Neuronal stem cell (in vitro differentiated cells): ENCODE measurements at regions not wholly inside any gene's neighbourhood (a gene's known extent, or its start where the extent isn't known, plus 50 kb on each side); places are given as distances from the start of the nearest gene placed in this dataset.

Experiments
- DNase-seq: peaks from one replicate; pipeline ENCODE4 v3.0.0-alpha.2; 2013; ENCODE audit warnings: low spot score
- H2AFZ ChIP-seq: one replicate; pipeline ENCODE4 v1.6.1; 2013; ENCODE audit warnings: mild to moderate bottlenecking, low read length, inconsistent platforms
- H2AK5ac ChIP-seq: 2 replicates; pipeline ENCODE4 v1.6.1; 2013; ENCODE audit warnings: low read depth, mild to moderate bottlenecking, inconsistent platforms, low read length, moderate library complexity, mixed read lengths
- H2BK120ac ChIP-seq: 2 replicates; pipeline ENCODE4 v1.6.1; 2013; ENCODE audit warnings: low read depth, mild to moderate bottlenecking, inconsistent platforms, low read length, moderate library complexity, mixed read lengths
- H2BK12ac ChIP-seq: one replicate; pipeline ENCODE4 v1.6.1; 2013; ENCODE audit warnings: low read length, inconsistent platforms
- H2BK15ac ChIP-seq: 2 replicates; pipeline ENCODE4 v1.6.1; 2013; ENCODE audit warnings: mild to moderate bottlenecking, low read length, inconsistent platforms, mixed read lengths
- H2BK5ac ChIP-seq: one replicate; pipeline ENCODE4 v1.6.1; 2013; ENCODE audit warnings: inconsistent platforms, mild to moderate bottlenecking, low read length, moderate library complexity
- H3K14ac ChIP-seq: one replicate; pipeline ENCODE4 v1.6.1; 2013; ENCODE audit warnings: low read length, inconsistent platforms
- H3K18ac ChIP-seq: 2 replicates; pipeline ENCODE4 v1.6.1; 2013; ENCODE audit warnings: low read length, inconsistent platforms
- H3K23ac ChIP-seq: 2 replicates; pipeline ENCODE4 v1.6.1; 2013; ENCODE audit warnings: low read depth, mild to moderate bottlenecking, mixed read lengths, low read length, inconsistent platforms; ENCODE audit not compliant: poor library complexity
- H3K27ac ChIP-seq: replicated peaks from 3 replicates; pipeline ENCODE4 v1.5.1; 2013; ENCODE audit warnings: low read length, inconsistent platforms
- H3K27me3 ChIP-seq, 3 experiments: 2 replicates each; pipeline ENCODE4 v1.6.1; 2013; ENCODE audit warnings: low read length in 3 of 3, mild to moderate bottlenecking in 2 of 3, inconsistent platforms in 1 of 3, low read depth in 1 of 3, mixed read lengths in 1 of 3, moderate library complexity in 1 of 3; ENCODE audit not compliant: control insufficient read depth in 3 of 3, insufficient read depth in 3 of 3
- H3K36me3 ChIP-seq, 2 donors: replicated peaks in 1 of 2; 2 replicates each; pipeline ENCODE4 v1.6.1; 2013; ENCODE audit warnings: low read length in 2 of 2; ENCODE audit not compliant: control insufficient read depth in 2 of 2, insufficient read depth in 2 of 2
- H3K4ac ChIP-seq: 2 replicates; pipeline ENCODE4 v1.6.1; 2013; ENCODE audit warnings: inconsistent platforms, mild to moderate bottlenecking, low read length, moderate library complexity
- H3K4me1 ChIP-seq, 2 donors: 1 replicate in 1 of 2; 2 replicates in 1 of 2; pipeline ENCODE4 v1.6.1; 2013; ENCODE audit warnings: low read length in 2 of 2, low read depth in 1 of 2; ENCODE audit not compliant: control insufficient read depth in 2 of 2, insufficient read depth in 1 of 2
- H3K4me2 ChIP-seq: one replicate; pipeline ENCODE4 v1.6.1; 2013; ENCODE audit warnings: mild to moderate bottlenecking, low read length, inconsistent platforms; ENCODE audit not compliant: insufficient read depth, poor library complexity, severe bottlenecking
- H3K4me3 ChIP-seq, 2 donors: 2 replicates each; pipeline ENCODE4 v1.5.1; 2013; ENCODE audit warnings: low read length in 2 of 2, mild to moderate bottlenecking in 2 of 2, inconsistent platforms in 1 of 2, moderate library complexity in 1 of 2
- H3K79me1 ChIP-seq: one replicate; pipeline ENCODE4 v1.6.1; 2013; ENCODE audit warnings: low read depth, mild to moderate bottlenecking, inconsistent platforms, low read length, moderate library complexity
- H3K9ac ChIP-seq: one replicate; pipeline ENCODE4 v1.6.1; 2013; ENCODE audit warnings: mild to moderate bottlenecking, low read depth, low read length, inconsistent platforms; ENCODE audit not compliant: poor library complexity
- H3K9me3 ChIP-seq, 2 donors: replicated peaks in 1 of 2; 2 replicates each; pipeline versions ENCODE3 to v1.6.1; 2013; ENCODE audit warnings: low read length in 2 of 2, mild to moderate bottlenecking in 2 of 2, inconsistent platforms in 1 of 2, low read depth in 1 of 2, mixed read lengths in 1 of 2, moderate library complexity in 1 of 2; ENCODE audit not compliant: control insufficient read depth in 2 of 2, insufficient read depth in 1 of 2
- H4K8ac ChIP-seq: one replicate; pipeline ENCODE4 v1.6.1; 2013; ENCODE audit warnings: low read depth, mild to moderate bottlenecking, inconsistent platforms, low read length, moderate library complexity
- H4K91ac ChIP-seq: one replicate; pipeline ENCODE4 v1.6.1; 2013; ENCODE audit warnings: low read length, low read depth, mild to moderate bottlenecking, inconsistent platforms; ENCODE audit not compliant: poor library complexity
- WGBS, 2 donors: extraction: QIAGEN DNeasy Blood & Tissue Kit; methylation state at CpG; one replicate each; pipeline ENCODE4 v1.1.7; 2013; ENCODE audit warnings: missing lambda C conversion rate in 2 of 2, mixed read lengths in 1 of 2; ENCODE audit not compliant: insufficient read length in 2 of 2, insufficient replicate concordance in 1 of 2; ENCODE audit errors: extremely low coverage in 2 of 2; 5-methylcytosine and 5-hydroxymethylcytosine counted together

GRCh38 chr11:13114566-13115379, 105.7 kb downstream of the RASSF10 start:
- Histone ChIP-seq H3K4me2 (no peak overlapping the region), H2BK5ac (no peak overlapping the region), H3K36me3 (no peaks in the 10 kb centered on the region), H3K14ac (no peak overlapping the region), H3K27ac (peak overlapping the region; percentile 76), H3K27me3 (no peaks in the 10 kb centered on the region), H2BK120ac (peak overlapping the region; percentile 97), H2BK15ac (no peak overlapping the region), H3K4me1 (peaks cover 24 to 28% of the 10 kb centered on the region in 2 donors), H3K4ac (no peak overlapping the region), H4K8ac (no peak overlapping the region), H2AK5ac (no peak overlapping the region), H3K23ac (no peak overlapping the region), H3K9me3 (no peaks in the 10 kb centered on the region), H3K9ac (no peak overlapping the region), H3K18ac (peak overlapping the region; percentile 8), H2BK12ac (no peak overlapping the region), H2AFZ (peak overlapping the region; percentile 67), H3K4me3 (no peak overlapping the region), H4K91ac (no peak overlapping the region), H3K79me1 (no peaks in the 10 kb centered on the region)
- DNase-seq: peak; percentile 66
- WGBS, 2 donors: no CpG with 5 or more reads among the region's 6 CpGs

- Histone ChIP-seq H2BK12ac (no peak overlapping the region), H3K27me3 (no peaks in the 10 kb centered on the region), H3K4me3 (no peak overlapping the region), H3K4me1 (peaks cover 24 to 28% of the 10 kb centered on the region in 2 donors), H3K18ac (no peak overlapping the region), H3K4me2 (no peak overlapping the region), H2AFZ (peak overlapping the region; percentile 26), H4K8ac (no peak overlapping the region), H2BK120ac (no peak overlapping the region), H3K14ac (no peak overlapping the region), H2AK5ac (no peak overlapping the region), H3K9me3 (no peaks in the 10 kb centered on the region), H2BK15ac (no peak overlapping the region), H2BK5ac (no peak overlapping the region), H3K79me1 (no peaks in the 10 kb centered on the region), H3K4ac (no peak overlapping the region), H3K9ac (no peak overlapping the region), H3K27ac (no peak overlapping the region), H4K91ac (no peak overlapping the region), H3K23ac (no peak overlapping the region), H3K36me3 (no peaks in the 10 kb centered on the region)
- no CpG with 5 or more reads among the region's 1 CpG for WGBS, 2 donors
- no peak for DNase-seq
Measured at GRCh38 chr11:13115380-13115675, 106.2 kb downstream of the RASSF10 start.

- Histone ChIP-seq H3K4me2 (no peak overlapping the region), H2AFZ (no peak overlapping the region), H3K79me1 (no peaks in the 10 kb centered on the region), H3K18ac (no peak overlapping the region), H3K23ac (no peak overlapping the region), H2BK12ac (no peak overlapping the region), H3K9ac (no peak overlapping the region), H2BK15ac (no peak overlapping the region), H3K14ac (no peak overlapping the region), H4K8ac (no peak overlapping the region), H3K4me1 (peaks cover 19 to 21% of the 10 kb centered on the region in 2 donors), H3K27me3 (no peaks in the 10 kb centered on the region), H2BK5ac (no peak overlapping the region), H3K9me3 (no peaks in the 10 kb centered on the region), H3K27ac (no peak overlapping the region), H2BK120ac (no peak overlapping the region), H3K4ac (no peak overlapping the region), H3K4me3 (no peak overlapping the region), H3K36me3 (no peaks in the 10 kb centered on the region), H2AK5ac (no peak overlapping the region), H4K91ac (no peak overlapping the region)
- DNase-seq: no peak
- no CpG with 5 or more reads among the region's 2 CpGs for WGBS, 2 donors
Measured at GRCh38 chr11:13116491-13116890, 107.4 kb downstream of the RASSF10 start.

GRCh38 chr11:13117344-13117743, 108.2 kb downstream of the RASSF10 start:
- no peak overlapping the region for H3K4me3 ChIP-seq
- H3K79me1 ChIP-seq: no peaks in the 10 kb centered on the region
- no peak for DNase-seq
- no peak overlapping the region for H3K23ac ChIP-seq
- WGBS, 2 donors: no CpG with 5 or more reads among the region's 4 CpGs
- H3K9ac ChIP-seq: no peak overlapping the region
- H3K4me2 ChIP-seq: no peak overlapping the region
- H3K9me3 ChIP-seq: no peaks in the 10 kb centered on the region
- H2BK12ac ChIP-seq: no peak overlapping the region
- H2BK15ac ChIP-seq: no peak overlapping the region
- H3K14ac ChIP-seq: no peak overlapping the region
- no peak overlapping the region for H4K8ac ChIP-seq
- H3K27ac ChIP-seq: no peak overlapping the region
- H4K91ac ChIP-seq: no peak overlapping the region
- H3K4ac ChIP-seq: no peak overlapping the region
- H3K36me3 ChIP-seq: no peaks in the 10 kb centered on the region
- H3K4me1 ChIP-seq: peaks cover 13 to 21% of the 10 kb centered on the region in 2 donors
- H3K18ac ChIP-seq: no peak overlapping the region
- H2AFZ ChIP-seq: peak overlapping the region; percentile 32
- H3K27me3 ChIP-seq: no peaks in the 10 kb centered on the region
- no peak overlapping the region for H2BK5ac ChIP-seq
- H2BK120ac ChIP-seq: no peak overlapping the region
- no peak overlapping the region for H2AK5ac ChIP-seq
